ENCODE measurements at regions not wholly inside any gene's neighbourhood (a gene's known extent, or its start where the extent isn't known, plus 50 kb on each side); places are given as distances from the start of the nearest gene placed in this dataset.

DNA sequence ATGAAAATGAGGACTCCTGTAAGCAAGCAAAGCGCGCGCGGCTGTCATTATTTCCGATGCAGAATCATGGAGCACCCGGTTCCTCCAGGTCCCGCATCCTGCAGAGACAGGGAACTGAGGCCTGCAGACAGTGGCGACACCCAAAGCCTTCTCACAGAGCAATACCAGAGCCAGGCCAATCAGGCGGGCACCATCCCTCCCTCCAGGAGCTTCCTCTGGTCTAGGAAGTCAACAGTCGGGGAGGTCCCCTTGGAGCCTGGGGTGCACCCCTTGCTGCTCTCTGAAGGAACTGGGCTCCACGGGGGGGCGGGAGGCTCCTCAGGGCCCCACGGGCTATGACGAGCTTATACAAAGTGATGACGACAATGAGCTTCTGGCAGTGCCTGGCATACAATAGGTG lies 60.3 kb upstream of the HPCAL1 start:
- no peaks in the 10 kb centered on the region for H3K4me1 ChIP-seq (ENCODE audit: control insufficient read depth in 1 of 2, insufficient read depth in 2 of 2, low read length in 2 of 2)
- intact Hi-C loops (cut with micrococcal nuclease): no loop called here
- ATAC-seq: no peak

More for the DNA sequence above, 60.3 kb upstream of the HPCAL1 start:
- Histone ChIP-seq H3K79me2 (ENCODE audit: insufficient read depth, low read length) (no peaks in the 10 kb centered on the region), H3K27ac (ENCODE audit: low read depth, low read length) (no peak overlapping the region), H3K4me3 (replicated peaks in 1 of 2; ENCODE audit: low read depth in 1 of 2, low read length in 2 of 2) (no peak overlapping the region), H3K9me3 (ENCODE audit: control insufficient read depth in 1 of 2, insufficient read depth in 1 of 2, low read depth in 1 of 2, low read length in 2 of 2) (no peaks in the 10 kb centered on the region), H4K20me1 (ENCODE audit: insufficient read depth) (no peaks in the 10 kb centered on the region), H2AFZ (ENCODE audit: low read depth, low read length, poor library complexity, severe bottlenecking) (no peak overlapping the region), H3K27me3 (ENCODE audit: insufficient read depth, low read length) (no peaks in the 10 kb centered on the region), H3K4me2 (ENCODE audit: low read length) (no peak overlapping the region), H3K9me2 (ENCODE audit: insufficient read depth) (no peaks in the 10 kb centered on the region), H3K9ac (ENCODE audit: low read length) (no peak overlapping the region), H3K36me3 (ENCODE audit: control insufficient read depth in 1 of 2, insufficient read depth in 2 of 2, low read length in 2 of 2) (no peaks in the 10 kb centered on the region)
- TF ChIP-seq JUND (IDR thresholded peaks at IDR 0.05) (no peak), YY1 (IDR thresholded peaks at IDR 0.05; ENCODE audit: extremely low read depth, insufficient replicate concordance, low read depth, low read length) (no peak), CBX3 (IDR thresholded peaks at IDR 0.05; ENCODE audit: low read depth) (no peak), SP1 (IDR thresholded peaks at IDR 0.05; ENCODE audit: low read depth) (no peak), POLR2AphosphoS5 (IDR thresholded peaks at IDR 0.05; ENCODE audit: low read depth, low read length) (no peak), EZH2 (IDR thresholded peaks at IDR 0.05) (no peak), SIN3A (IDR thresholded peaks at IDR 0.05; ENCODE audit: low read depth) (no peak), POLR2A (IDR thresholded peaks at IDR 0.05; ENCODE audit: borderline replicate concordance, extremely low read depth, insufficient read depth, insufficient read length) (no peak)
- TF ChIP-seq, protein P1, sequence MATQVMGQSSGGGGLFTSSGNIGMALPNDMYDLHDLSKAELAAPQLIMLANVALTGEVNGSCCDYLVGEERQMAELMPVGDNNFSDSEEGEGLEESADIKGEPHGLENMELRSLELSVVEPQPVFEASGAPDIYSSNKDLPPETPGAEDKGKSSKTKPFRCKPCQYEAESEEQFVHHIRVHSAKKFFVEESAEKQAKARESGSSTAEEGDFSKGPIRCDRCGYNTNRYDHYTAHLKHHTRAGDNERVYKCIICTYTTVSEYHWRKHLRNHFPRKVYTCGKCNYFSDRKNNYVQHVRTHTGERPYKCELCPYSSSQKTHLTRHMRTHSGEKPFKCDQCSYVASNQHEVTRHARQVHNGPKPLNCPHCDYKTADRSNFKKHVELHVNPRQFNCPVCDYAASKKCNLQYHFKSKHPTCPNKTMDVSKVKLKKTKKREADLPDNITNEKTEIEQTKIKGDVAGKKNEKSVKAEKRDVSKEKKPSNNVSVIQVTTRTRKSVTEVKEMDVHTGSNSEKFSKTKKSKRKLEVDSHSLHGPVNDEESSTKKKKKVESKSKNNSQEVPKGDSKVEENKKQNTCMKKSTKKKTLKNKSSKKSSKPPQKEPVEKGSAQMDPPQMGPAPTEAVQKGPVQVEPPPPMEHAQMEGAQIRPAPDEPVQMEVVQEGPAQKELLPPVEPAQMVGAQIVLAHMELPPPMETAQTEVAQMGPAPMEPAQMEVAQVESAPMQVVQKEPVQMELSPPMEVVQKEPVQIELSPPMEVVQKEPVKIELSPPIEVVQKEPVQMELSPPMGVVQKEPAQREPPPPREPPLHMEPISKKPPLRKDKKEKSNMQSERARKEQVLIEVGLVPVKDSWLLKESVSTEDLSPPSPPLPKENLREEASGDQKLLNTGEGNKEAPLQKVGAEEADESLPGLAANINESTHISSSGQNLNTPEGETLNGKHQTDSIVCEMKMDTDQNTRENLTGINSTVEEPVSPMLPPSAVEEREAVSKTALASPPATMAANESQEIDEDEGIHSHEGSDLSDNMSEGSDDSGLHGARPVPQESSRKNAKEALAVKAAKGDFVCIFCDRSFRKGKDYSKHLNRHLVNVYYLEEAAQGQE (IDR thresholded peaks at IDR 0.05; ENCODE audit: low read depth): no peak
- BruUV-seq (replicated peaks): no TSS peak
- CTCF ChIA-PET: no interaction called here
- POLR2A ChIA-PET: no interaction called here
- RAD21 ChIA-PET (ENCODE audit: low non-redundant PET in 1 of 2, low total read pairs in 2 of 2, uncharacterized antibody in 2 of 2, unreplicated experiment in 2 of 2): no interaction called here
- DNase-seq (ENCODE audit: low read depth, low spot score): no peak
